ENCODE measurements at regions not wholly inside any gene's neighbourhood (a gene's known extent, or its start where the extent isn't known, plus 50 kb on each side); places are given as distances from the start of the nearest gene placed in this dataset.

DNA sequence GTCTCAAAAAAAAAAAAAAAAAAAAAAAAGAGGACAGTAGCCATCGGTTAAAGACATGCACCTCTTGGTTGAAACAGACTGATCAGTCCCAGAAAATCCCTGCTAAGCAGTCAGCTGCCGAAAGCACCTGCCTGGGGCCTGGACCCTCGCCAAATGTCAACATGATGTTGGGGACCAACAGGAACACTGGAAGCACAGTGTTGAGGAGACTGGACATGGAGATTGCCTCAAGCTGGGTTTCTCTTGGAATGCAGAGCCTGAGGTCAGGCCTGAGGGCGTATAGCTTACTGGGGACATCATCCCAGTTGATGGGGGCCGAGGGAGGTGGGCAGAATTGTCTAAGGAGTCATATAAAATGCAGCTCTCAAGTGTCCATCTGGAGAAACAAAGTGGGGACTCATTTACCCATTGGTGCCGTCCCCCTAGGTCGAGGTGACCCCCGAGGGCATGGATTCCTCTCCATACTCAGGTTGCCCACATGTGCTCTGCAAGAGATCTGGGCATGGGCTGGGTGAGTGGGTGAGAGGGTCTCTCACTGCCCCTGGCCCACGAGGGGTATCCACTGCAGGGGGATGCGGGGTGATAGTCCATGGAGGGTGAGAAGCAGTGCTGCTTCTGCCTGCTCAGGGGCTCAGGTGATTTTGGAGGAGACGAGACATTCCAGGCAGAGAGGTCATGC lies 164.5 kb downstream of the URI1 start:
- H3K27ac Mint-ChIP-seq: no peak overlapping the region
- peaks cover 28% of the 10 kb centered on the region for H3K9me3 Mint-ChIP-seq
- TF ChIP-seq CTCF (IDR thresholded peaks at IDR 0.05): no peak
- H3K27me3 Mint-ChIP-seq (ENCODE audit: insufficient read depth): peaks cover 6% of the 10 kb centered on the region; the same call in 1 of the 2 replicates
- no peak overlapping the region for H3K4me3 Mint-ChIP-seq
- H3K36me3 Mint-ChIP-seq (ENCODE audit: low read depth): no peaks in the 10 kb centered on the region
- DNase-seq: no peak
- H3K4me1 Mint-ChIP-seq (ENCODE audit: low read depth): no peaks in the 10 kb centered on the region

DNA sequence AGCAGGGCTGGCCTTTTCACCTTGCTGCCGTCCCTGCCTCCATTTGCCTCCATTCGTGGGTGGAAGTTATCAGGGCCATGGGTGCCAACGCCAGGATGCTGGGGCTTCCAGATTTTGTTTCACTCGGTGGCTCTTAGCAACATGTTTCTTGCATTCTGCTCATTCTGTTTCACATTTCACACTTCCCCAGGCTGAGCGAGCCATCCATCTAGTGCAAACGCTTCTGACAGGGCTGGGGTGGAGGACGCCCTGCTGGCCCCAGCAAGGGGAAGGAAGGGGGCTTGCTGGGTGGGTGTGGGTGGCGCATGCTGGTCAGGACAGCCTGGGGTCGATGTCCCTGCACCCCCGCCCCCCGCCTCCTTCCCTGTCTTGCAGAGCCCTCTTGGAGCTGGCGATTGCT lies 165.2 kb downstream of the URI1 start:
- Mint-ChIP-seq H3K36me3 (ENCODE audit: low read depth) (no peaks in the 10 kb centered on the region), H3K4me1 (ENCODE audit: low read depth) (no peaks in the 10 kb centered on the region), H3K9me3 (peaks cover 25% of the 10 kb centered on the region), H3K27ac (no peak overlapping the region), H3K27me3 (ENCODE audit: insufficient read depth) (peaks cover 4% of the 10 kb centered on the region; the same call in 1 of the 2 replicates), H3K4me3 (no peak overlapping the region)
- no peak for TF ChIP-seq CTCF (IDR thresholded peaks at IDR 0.05)
- no peak for DNase-seq

- no peak for TF ChIP-seq CTCF (IDR thresholded peaks at IDR 0.05)
- no peak overlapping the region for H3K4me3 Mint-ChIP-seq
- H3K36me3 Mint-ChIP-seq (ENCODE audit: low read depth): no peaks in the 10 kb centered on the region
- H3K9me3 Mint-ChIP-seq: peaks cover 15% of the 10 kb centered on the region
- H3K27ac Mint-ChIP-seq: no peak overlapping the region
- H3K4me1 Mint-ChIP-seq (ENCODE audit: low read depth): no peaks in the 10 kb centered on the region
- peaks cover 4% of the 10 kb centered on the region; the same call in 1 of the 2 replicates for H3K27me3 Mint-ChIP-seq (ENCODE audit: insufficient read depth)
- no peak for DNase-seq
Measured at GRCh38 chr19:30109565-30109964, 167.5 kb downstream of the URI1 start.

DNA sequence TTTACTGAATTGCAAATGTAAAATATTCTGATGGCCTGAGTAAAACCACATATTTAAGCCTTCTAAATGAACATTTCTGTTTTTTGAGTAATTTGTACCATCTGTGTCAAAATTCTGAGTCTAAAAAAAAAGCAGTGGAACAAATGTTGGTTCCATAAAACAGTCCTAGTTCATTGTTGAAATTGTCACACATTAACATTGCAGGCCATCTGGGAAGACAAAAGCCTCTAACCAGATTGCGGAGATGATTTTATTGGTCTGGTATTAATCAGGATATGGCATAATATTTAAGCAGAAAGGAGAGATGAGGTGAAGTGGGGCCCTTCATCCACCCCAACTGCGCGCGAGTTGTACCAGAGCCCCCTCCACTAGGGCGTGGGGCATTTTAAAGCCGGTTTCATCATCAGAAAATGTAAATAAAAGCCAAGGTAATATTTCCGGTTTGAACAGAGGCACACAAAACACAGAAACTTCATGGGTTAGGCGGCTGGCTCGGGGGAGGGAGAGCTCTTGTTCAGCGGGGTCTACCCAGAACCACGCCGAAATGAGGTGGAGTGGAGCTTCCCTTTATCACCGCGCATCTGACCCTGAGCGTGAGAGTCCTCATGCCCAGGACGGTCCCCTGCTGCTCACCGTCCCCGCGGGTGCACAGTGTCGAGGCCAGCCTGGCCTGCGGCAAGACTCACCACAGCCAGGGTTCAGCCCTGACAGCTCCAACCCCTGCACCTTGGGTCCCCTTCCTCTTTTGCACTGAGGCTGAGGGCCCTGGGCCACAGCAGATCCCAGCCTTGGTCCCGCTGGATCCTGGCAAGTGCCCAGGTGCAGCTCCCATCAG lies 169.2 kb downstream of the URI1 start:
- H3K27me3 Mint-ChIP-seq (ENCODE audit: insufficient read depth): peaks cover 2% of the 10 kb centered on the region; the same call in 1 of the 2 replicates

GRCh38 chr19:30112171-30112570 lies 170.1 kb downstream of the URI1 start:
- Mint-ChIP-seq H3K9me3 (peaks cover 4% of the 10 kb centered on the region), H3K4me1 (ENCODE audit: low read depth) (no peaks in the 10 kb centered on the region), H3K27me3 (ENCODE audit: insufficient read depth) (peaks cover 2% of the 10 kb centered on the region; the same call in 1 of the 2 replicates), H3K4me3 (no peak overlapping the region), H3K27ac (no peak overlapping the region), H3K36me3 (ENCODE audit: low read depth) (no peaks in the 10 kb centered on the region)
- no peak for TF ChIP-seq CTCF (IDR thresholded peaks at IDR 0.05)
- no peak for DNase-seq

More for the DNA sequence above, 169.2 kb downstream of the URI1 start:
- Mint-ChIP-seq H3K27ac (no peak overlapping the region), H3K4me1 (ENCODE audit: low read depth) (no peaks in the 10 kb centered on the region), H3K4me3 (no peak overlapping the region), H3K9me3 (peaks cover 10% of the 10 kb centered on the region), H3K36me3 (ENCODE audit: low read depth) (no peaks in the 10 kb centered on the region)
- DNase-seq: no peak
- TF ChIP-seq CTCF (IDR thresholded peaks at IDR 0.05): no peak
